ENCODE measurements at regions not wholly inside any gene's neighbourhood (a gene's known extent, or its start where the extent isn't known, plus 50 kb on each side); places are given as distances from the start of the nearest gene placed in this dataset.

DNA sequence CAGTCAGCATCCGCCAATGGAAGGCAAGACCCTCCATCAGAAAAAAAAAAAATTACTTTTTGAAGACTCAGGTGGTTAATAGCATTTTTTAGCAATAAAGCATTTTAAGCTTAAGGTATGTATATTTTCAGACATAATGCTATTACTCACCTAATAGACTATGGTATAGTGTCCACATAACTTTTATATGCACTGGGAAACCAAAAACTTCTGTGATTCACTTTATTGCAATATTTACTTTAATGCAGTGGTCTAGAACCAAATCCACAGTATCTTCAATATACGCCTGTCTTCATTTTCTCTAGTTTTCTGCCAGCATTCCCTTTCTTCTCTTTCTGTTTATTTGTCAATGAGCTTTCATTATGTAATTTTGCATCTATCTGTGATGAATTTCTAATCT, 418.1 kb downstream of the SLITRK6 start:
- TF ChIP-seq, protein P1, sequence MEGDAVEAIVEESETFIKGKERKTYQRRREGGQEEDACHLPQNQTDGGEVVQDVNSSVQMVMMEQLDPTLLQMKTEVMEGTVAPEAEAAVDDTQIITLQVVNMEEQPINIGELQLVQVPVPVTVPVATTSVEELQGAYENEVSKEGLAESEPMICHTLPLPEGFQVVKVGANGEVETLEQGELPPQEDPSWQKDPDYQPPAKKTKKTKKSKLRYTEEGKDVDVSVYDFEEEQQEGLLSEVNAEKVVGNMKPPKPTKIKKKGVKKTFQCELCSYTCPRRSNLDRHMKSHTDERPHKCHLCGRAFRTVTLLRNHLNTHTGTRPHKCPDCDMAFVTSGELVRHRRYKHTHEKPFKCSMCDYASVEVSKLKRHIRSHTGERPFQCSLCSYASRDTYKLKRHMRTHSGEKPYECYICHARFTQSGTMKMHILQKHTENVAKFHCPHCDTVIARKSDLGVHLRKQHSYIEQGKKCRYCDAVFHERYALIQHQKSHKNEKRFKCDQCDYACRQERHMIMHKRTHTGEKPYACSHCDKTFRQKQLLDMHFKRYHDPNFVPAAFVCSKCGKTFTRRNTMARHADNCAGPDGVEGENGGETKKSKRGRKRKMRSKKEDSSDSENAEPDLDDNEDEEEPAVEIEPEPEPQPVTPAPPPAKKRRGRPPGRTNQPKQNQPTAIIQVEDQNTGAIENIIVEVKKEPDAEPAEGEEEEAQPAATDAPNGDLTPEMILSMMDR (IDR thresholded peaks at IDR 0.05 in 4 of 5, conservative IDR thresholded peaks at IDR 0.05 in 1 of 5): no peak
- no peak for TF ChIP-seq POLR2A (IDR thresholded peaks at IDR 0.05)
- ATAC-seq (no peak), DNase-seq (no peak)
- H3K27me3 ChIP-seq: no peaks in the 10 kb centered on the region
- no peaks in the 10 kb centered on the region for H3K36me3 ChIP-seq
- no peak overlapping the region for H3K4me3 ChIP-seq
- no peaks in the 10 kb centered on the region for H3K9me3 ChIP-seq
- H3K4me1 ChIP-seq: no peaks in the 10 kb centered on the region
- intact Hi-C loops (cut with DNase I; ENCODE audit: low total_unique reads): no loop called here
- in situ Hi-C loops (cut with MboI; ENCODE audit: low sequenced_read_pairs in 4 of 4): no loop called here
- H3K27ac ChIP-seq: no peak overlapping the region

DNA sequence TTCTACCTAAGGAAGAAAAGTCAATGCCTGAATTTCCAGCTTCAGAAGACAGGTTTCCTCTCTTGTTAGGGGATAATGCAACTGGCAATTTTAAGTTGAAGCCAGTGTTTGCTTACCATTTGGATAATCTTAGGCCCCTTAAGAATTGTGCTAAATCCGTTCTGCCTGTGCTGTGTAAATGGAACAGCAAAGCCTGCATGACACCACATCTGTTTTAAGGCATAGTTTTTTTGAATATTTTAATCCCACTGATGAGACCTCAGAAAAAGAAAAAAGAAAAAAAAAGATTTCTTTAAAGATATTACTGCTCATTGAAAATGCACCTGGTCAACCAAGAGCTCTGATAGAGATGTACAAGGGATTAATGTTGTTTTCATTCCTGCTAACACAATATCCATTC, 419.2 kb downstream of the SLITRK6 start:
- in situ Hi-C loops (cut with MboI; ENCODE audit: low sequenced_read_pairs in 4 of 4) (no loop called here), intact Hi-C loops (cut with DNase I; ENCODE audit: low total_unique reads) (no loop called here)
- DNase-seq (no peak), ATAC-seq (no peak)
- no peak overlapping the region for H3K27ac ChIP-seq
- no peaks in the 10 kb centered on the region for H3K36me3 ChIP-seq
- no peak overlapping the region for H3K4me3 ChIP-seq
- no peaks in the 10 kb centered on the region for H3K4me1 ChIP-seq
- H3K9me3 ChIP-seq: no peaks in the 10 kb centered on the region
- H3K27me3 ChIP-seq: no peaks in the 10 kb centered on the region
- TF ChIP-seq, protein P1 (IDR thresholded peaks at IDR 0.05 in 4 of 5, conservative IDR thresholded peaks at IDR 0.05 in 1 of 5): no peak
- TF ChIP-seq POLR2A (IDR thresholded peaks at IDR 0.05): no peak

DNA sequence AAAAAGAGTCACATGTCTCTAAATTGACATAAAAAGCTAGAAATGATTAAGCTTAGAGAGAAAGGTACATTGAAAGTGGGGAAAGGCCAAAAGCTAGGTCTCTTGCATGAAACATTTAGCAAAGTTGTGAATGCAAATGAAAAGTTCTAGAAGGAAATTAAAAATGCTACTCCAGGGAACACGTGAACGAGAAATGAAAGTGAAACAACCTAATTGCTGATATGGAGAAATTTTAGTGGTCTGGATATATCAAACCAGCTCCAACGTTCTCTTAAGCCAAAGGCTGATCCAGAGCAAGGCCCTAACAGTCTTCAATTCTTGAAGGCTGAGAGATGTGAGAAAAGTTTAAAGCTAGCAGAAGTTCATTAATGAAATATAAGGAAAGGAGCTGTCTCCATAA, 419.8 kb downstream of the SLITRK6 start:
- TF ChIP-seq POLR2A (IDR thresholded peaks at IDR 0.05): no peak
- TF ChIP-seq, protein P1 (IDR thresholded peaks at IDR 0.05 in 4 of 5, conservative IDR thresholded peaks at IDR 0.05 in 1 of 5): no peak
- Histone ChIP-seq H3K4me3 (no peak overlapping the region), H3K36me3 (no peaks in the 10 kb centered on the region), H3K4me1 (no peaks in the 10 kb centered on the region), H3K9me3 (no peaks in the 10 kb centered on the region), H3K27me3 (no peaks in the 10 kb centered on the region), H3K27ac (no peak overlapping the region)
- in situ Hi-C loops (cut with MboI; ENCODE audit: low sequenced_read_pairs in 4 of 4): no loop called here
- intact Hi-C loops (cut with DNase I; ENCODE audit: low total_unique reads): no loop called here
- no peak for DNase-seq
- ATAC-seq: no peak

DNA sequence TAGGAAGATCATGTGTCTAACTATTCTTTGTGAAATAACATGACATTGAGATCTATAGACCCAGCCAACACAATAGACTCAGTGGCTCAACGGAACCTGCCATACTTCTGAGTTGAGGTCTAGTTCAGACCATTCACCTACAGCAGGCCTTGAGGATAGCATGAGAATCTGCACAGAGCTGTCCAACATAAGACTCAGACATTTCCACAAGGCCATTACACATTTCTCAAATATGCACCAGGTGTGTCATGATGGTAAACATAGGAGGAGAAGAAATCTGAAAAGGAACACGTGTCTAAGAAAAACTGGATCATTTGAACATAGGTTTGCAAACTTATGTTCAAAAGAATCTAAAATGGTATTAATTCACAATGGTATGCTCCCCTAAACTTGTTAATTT, 421.4 kb downstream of the SLITRK6 start:
- in situ Hi-C loops (cut with MboI; ENCODE audit: low sequenced_read_pairs in 4 of 4): no loop called here
- H3K9me3 ChIP-seq: no peaks in the 10 kb centered on the region
- no peak overlapping the region for H3K4me3 ChIP-seq
- TF ChIP-seq, protein P1 (IDR thresholded peaks at IDR 0.05 in 4 of 5, conservative IDR thresholded peaks at IDR 0.05 in 1 of 5): no peak
- no peak for TF ChIP-seq POLR2A (IDR thresholded peaks at IDR 0.05)
- no peaks in the 10 kb centered on the region for H3K36me3 ChIP-seq
- H3K27me3 ChIP-seq: no peaks in the 10 kb centered on the region
- no peaks in the 10 kb centered on the region for H3K4me1 ChIP-seq
- no peak for ATAC-seq
- intact Hi-C loops (cut with DNase I; ENCODE audit: low total_unique reads): no loop called here
- no peak overlapping the region for H3K27ac ChIP-seq
- no peak for DNase-seq

DNA sequence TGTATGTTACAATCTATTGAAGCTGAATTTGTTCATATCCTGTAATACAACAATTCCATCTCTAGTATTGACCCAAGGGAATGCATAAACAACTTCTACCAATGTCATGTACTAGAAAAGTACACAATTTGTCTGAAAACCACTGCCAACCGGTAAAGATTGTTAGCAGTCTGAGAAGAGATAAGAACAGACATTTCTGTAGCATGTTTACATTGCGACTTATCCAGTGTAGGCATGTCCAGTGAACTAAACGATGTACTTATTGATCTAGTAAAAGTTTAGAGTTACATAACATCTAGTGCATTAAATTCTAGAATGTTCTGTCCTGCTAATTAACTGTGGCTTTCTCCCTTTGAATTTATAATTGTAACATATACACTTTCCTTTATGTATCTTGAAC, 425.9 kb downstream of the SLITRK6 start:
- H3K27ac ChIP-seq: no peak overlapping the region
- no peak overlapping the region for H3K4me3 ChIP-seq
- no peaks in the 10 kb centered on the region for H3K9me3 ChIP-seq
- intact Hi-C loops (cut with DNase I; ENCODE audit: low total_unique reads): no loop called here
- no peaks in the 10 kb centered on the region for H3K27me3 ChIP-seq
- ATAC-seq: no peak
- no peak for DNase-seq
- H3K36me3 ChIP-seq: no peaks in the 10 kb centered on the region
- in situ Hi-C loops (cut with MboI; ENCODE audit: low sequenced_read_pairs in 4 of 4): no loop called here
- no peaks in the 10 kb centered on the region for H3K4me1 ChIP-seq
- TF ChIP-seq, protein P1 (IDR thresholded peaks at IDR 0.05 in 4 of 5, conservative IDR thresholded peaks at IDR 0.05 in 1 of 5): no peak
- TF ChIP-seq POLR2A (IDR thresholded peaks at IDR 0.05): no peak
